SHP77 treated with DMSO at 0.1 percent for 48 hours (cell line): ENCODE measurements at regions not wholly inside any gene's neighbourhood (a gene's known extent, or its start where the extent isn't known, plus 50 kb on each side); places are given as distances from the start of the nearest gene placed in this dataset.

Source experiments
- DNase-seq: peaks from one replicate; lab custom pipeline; 2025; lab: John Stamatoyannopoulos, UW

DNA sequence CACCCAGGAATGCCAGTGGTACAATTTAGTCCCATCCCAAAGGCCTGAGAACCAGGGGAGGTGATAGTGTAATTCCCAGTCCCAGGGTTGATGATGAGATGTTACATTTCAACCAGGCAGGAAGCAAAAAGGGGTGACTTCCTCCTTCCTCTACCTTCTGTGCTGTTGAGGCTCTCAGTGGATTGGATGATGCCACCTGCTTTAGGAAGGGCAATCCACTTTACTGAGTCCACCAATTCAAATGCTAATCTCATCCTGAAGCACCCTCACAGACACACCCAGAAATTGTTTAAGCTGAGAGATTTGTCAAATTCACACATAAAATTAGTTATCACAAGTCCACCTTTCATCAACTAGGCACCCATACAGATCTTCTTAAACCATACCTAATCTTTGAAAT lies 418.5 kb upstream of the GOLIM4 start:
- DNase-seq: no peak

DNA sequence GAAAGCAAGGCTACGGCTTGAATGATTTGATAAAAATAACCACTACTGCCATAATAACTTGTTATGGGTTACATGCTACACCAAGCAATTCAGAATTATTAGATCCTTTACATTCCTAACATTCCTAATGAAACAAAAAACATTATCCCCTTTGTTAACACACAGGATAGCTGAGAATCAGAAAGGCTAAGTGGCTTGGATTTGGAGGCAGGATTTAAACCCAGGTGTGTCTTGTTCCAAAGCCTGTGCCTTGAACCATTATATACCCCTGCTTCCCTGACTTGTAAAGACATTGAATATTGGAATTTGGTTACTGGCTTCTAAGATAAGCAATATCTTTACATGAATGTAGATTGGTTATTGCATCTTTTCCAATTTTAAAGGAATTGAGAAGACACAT lies 417.1 kb upstream of the GOLIM4 start:
- DNase-seq: no peak

DNA sequence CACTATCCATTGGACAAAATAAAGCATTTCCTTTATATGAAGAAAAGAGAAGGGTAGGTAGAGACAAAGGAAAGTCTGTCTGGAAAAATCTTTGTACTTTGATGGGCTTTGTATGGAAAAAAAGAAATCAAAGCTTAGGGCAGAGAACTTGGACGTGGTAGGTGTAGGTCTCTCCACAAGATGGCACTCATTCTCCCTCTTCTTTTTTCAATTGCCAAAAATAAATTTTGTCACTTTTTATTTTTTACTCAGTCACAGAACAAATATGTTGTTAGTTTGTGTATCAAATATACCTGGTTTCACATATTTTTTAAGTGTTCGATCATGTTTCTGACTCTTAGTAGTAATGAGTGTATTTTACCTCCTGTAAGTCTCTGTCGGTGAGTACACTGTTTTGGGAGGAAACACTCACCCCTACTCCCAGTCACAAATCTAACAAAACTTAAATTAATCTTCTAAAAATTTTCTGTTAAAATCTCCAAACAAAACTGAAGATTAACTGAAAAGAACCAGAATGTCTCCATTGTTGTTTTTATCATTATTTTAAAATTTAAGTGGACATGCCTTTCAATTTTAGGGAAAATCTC lies 415.8 kb upstream of the GOLIM4 start:
- no peak for DNase-seq

DNA sequence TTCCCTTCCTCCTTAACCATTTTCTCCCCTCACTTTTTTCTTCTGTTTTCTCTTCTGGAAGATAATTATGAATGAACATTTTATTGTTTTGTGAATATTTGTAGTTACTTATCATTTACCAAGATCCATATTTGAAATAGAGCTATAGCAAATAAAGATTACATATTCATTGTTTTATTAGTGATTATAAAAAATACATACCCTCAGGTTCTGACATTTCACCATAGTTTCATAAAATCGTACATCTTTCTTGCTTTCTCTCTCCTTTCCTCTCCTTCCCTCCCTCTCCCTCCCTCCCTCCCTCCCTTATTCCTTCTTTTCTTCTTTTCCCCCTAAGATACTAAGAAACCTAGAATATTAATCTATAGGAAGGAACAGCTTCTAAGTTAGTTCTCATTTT lies 410.9 kb upstream of the GOLIM4 start:
- DNase-seq: no peak

DNA sequence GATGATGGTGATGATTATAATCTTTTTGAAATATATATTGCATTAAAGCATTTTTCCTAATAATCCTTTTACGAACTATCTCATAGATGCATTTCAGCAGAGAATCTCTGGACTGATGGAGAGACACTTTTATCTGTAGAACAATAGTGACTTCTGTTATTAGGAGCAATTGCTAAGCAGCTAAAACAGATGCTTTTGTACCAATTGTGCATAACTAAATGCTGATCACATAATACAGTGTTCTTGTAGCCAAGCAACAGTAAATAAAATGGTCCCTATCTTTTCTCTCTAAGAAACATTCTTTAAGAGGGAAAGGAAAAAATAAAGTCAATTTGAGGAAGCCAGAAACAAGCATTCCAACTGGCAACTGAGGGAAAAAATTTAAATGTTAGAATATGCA lies 405.8 kb upstream of the GOLIM4 start:
- no peak for DNase-seq

DNA sequence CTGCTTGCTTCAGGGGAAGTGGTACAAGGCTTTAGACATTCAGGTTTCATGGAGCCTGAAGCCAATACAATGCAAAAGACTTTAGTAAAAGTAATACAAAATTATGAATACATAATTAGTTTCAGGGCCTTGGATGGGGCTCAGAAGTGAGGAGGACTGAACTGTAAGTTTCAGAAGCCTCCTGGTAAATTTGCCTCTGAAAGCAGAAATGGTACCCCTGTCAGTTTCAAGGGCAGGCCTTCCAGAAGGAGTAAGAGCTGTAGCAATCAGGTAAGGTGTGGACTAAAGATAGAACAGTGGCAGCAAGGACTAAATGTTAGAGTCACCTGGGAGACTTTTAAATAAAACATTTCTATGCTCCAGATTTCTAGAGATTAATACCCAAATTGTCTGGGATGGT lies 402.5 kb upstream of the GOLIM4 start:
- DNase-seq: no peak

DNA sequence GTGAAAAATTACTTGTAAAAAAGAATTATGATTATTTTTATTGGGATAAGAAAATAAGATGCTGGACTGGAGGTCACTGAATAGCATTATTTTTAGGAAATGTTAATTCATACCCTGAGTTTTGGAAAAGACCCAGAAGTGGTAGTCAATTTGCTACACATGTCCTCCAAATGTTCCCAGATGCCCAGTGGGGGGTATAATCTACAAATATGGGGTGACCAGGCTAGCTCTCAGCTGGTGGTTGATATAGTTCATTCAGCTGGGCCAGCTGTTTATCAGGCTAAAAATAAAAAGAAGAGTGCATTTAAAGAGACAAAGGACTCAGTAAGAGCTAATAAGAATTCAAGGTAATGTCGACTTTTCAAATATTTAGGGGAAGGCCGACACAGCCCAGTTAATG lies 402.0 kb upstream of the GOLIM4 start:
- no peak for DNase-seq

DNA sequence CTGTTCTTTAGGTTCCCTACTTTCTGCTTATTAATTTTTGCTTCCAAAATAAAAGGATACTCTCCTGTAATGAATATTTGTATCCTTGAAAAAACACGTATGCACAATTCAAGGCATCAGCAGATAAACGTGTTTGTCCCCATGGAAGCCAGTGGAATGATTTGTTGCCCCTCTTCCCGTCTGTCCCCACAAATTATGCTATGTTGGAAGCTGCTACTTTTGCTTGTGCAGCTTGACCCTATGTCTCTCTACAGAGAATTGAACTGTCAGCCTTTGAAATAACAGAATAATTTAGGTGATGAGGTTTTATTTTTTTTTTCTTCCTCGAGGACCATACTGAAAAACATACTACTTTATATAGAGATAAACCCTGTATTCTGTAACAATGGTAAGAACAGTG lies 401.5 kb upstream of the GOLIM4 start:
- no peak for DNase-seq

DNA sequence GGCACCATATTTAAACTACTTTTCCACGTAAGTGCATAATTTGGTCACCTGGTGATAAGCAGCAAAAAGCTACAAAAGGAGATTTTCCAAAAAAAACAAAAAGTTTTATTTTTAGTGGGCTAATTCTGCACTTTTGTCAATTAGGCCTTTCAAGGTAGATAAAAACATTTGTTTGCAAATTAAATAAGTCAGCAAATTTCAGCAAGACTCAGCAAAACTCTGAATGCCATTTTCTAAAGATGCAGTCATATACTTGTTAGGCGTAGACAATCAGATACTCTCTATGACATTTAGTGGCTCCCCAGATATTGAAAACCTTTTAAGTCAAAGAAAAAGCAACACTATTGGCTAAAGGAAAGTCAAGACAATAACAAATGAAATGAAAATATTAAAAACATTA lies 400.2 kb upstream of the GOLIM4 start:
- no peak for DNase-seq

DNA sequence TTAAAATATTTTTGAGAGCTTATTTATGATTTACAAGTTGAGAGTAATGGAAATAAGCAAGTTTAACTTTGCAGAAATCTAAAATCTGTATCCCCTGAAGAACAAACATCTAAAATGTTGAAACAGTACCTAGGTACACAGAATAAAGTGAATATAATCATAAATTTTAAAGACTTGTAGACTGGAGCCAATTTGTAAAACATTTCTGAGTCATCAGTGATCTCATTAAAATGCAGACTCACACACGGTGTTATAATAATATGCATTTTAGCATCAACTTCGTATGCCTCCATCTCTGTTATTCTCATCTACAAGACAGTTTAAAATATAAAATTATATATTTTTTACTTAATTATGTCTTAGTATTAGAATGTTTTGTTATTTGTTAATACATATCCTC lies 399.5 kb upstream of the GOLIM4 start:
- DNase-seq: no peak

DNA sequence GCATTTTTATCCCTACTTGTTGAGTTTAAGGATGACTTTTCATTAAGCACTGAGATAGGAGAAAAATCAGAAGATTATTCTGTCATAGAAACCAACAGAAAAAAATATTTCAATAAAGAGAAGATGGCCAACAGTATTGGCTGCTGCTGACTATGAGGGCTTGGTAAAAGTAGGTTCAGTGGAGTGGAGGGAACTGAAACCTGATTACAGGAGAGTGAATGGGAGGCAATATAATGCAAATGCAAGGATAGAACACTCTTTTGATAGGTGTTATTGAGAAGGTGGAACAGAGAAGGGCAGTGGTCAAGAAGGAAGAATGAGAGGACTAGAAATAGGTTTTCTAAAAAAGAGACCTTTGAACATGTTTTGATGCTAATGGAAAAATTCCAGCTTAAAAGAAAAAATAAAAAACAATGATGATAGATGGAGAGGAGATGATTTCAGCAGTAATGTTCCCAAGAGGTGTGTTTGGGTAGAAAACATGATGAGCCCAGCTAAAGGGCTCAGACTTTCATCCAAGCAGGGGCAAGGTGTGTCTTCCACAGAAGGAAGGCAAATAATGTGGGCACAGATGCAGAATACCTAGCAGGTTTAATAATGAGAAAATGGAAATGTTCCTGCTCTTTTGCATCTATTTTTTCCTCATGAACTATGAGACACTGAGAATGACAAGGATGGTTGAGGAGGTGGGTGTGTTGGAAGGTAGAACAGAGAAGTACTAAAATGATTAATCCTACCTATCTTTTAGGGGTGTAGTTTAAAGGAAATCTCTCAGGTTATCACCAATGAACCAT lies 397.9 kb upstream of the GOLIM4 start:
- DNase-seq: no peak

DNA sequence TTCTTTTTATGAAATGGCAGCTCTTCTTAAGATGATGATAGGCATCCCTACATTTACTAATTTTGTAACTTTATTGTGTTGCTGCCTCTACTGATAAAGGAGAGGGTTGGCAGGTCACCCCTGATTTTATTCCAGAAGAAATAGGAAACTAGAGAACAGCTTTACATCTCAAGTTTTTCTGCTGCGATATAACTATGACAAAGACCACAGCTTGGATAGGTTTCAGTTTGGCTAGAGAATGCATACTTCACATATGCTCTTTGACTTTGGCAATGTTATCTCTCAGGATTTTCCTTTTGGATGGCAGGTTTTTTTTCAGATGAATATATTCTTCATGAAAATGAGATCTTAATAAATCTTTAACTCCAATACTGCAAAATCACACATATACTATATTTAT lies 395.3 kb upstream of the GOLIM4 start:
- no peak for DNase-seq

DNA sequence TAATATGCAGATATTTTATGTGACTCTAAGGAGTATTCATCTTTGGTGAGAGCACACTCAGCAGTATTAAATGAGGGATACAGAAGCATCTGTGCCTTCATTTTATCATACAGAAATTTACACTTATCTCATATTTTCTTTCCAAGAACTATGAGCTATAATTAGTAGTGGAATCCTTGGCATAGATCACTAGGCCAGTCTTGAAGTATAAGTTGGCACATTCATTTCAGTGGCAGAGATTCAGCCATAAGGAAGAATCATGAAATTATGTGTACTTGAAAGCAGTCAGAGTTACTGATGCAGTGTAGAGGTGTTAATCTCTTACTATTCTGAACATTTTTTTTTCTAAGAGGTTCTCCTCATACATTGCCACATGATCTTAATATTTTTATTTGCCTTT lies 393.6 kb upstream of the GOLIM4 start:
- no peak for DNase-seq

DNA sequence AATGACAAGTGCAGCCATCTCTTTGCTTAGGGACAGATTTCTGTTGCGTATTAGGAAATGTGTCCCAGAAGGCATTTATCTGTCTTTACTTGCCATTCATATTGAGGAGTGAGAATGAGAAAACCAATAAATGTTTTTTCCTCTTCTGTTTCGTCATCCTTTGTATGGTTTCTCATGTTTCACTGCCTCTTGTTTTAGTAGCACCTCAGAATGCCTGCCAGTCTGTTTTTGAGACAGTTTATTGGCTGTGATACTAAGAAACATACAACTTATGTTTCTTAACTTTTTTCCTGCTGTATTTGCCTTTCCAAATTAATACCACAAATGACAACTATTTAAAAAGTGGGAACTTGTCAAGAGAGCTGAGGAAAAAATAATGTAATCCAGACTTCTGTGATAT lies 390.2 kb upstream of the GOLIM4 start:
- DNase-seq: no peak

DNA sequence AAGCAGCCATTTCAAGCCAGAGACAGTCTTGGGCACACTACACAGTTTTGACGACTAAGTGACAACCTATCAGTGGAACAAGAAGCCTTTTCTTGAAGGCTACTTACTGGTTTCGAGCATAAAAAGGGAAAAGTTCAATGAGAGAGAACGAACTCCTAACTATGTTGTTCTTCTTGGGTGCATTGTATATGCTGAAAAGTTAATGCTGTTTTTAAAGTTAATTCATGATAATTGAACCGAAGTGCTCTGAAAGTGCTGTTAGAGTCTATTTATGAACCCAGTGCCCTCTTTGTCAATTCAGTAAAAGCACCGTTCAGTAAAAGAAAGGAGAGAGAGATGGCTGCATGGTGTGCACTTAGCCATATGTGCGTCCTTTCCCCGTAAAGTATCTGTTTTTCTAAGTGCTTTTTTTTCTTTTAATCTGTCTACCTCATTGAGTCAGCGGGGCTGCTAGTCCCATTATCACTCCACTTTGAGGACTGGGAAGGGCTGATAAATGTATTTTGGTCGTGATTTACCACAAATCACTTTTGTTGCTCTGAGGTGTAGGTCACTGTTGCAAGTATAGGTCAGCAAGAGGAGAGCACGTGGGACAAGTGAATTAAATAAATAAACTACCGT lies 380.7 kb upstream of the GOLIM4 start:
- DNase-seq: no peak

DNA sequence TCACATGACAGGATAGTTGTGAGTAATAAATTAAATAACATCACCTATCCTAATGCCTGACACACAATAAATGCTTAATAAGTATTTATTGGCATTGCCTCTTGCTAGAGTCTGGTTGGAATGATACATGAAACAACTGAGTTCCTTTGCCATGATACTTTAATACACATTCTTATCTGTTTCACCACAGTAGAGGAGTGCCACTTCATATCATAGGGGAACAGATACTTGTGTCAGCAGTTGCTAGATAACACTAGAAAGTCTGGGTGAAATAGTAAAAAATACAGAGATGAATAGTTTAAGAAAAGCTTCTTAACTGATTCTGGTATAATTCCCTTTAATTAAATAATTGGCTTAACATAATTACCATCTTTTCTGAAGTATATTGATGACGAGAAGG lies 380.0 kb upstream of the GOLIM4 start:
- DNase-seq: no peak

DNA sequence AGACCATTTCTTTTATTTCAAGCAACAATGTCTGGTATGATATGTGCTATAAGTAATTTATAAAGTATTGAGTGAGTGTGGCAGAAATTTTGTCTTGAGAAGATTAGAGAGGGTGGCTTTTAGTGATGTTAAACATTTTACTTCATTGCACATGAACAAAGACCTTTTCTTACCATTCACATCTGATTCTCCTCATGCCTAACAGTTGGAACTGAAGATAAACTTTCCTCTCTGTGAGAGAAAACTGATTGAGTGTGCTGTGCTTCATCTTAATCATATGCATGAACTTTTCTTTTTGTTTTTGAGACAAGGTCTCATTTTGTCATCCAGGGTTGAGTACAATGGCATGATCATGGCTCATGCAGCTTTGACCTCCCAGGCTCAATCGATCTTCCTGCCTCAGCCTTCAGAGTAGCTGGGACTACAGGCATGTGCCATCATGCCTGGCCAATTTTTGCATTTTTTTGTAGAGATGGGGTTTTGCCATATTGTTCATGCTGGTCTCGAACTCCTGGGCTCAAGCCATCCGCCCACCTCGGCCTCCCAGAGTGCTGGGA lies 377.7 kb upstream of the GOLIM4 start:
- no peak for DNase-seq

DNA sequence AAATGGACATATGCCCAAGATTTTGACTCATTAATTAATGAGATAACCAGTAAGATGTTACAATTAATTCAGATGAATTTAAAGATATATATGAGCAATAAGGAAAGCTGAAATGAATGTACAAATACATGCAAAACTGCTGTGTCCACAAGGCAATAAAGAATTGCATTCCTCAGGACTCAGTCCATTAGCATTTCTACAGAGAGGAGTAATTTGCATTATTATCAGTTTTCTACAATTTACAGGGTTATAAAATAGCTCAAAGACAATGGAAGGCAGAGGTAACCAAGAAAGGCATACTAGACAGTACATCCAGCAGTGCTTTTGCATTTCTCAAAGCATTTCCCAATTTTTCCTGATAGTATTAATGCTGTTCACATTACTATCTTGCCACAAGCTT lies 377.1 kb upstream of the GOLIM4 start:
- no peak for DNase-seq

DNA sequence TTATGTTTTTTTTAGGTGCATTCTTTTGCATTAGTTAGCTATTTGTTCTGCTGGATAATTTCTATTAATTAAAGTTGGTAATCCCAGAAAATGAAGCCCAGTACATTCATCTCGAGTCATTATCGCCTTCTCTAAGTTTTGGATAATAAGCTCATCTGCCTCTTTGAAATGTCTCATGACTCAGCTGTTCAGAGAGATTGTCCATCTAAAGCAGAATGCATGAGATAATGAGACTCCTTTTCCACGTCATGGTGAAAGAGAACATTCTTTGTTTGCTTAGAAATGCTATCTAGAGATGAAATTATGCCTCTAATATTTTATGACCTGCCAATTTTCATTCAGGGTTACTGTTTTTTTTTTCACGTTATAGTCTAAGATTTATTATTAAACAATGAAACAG lies 374.7 kb upstream of the GOLIM4 start:
- no peak for DNase-seq

DNA sequence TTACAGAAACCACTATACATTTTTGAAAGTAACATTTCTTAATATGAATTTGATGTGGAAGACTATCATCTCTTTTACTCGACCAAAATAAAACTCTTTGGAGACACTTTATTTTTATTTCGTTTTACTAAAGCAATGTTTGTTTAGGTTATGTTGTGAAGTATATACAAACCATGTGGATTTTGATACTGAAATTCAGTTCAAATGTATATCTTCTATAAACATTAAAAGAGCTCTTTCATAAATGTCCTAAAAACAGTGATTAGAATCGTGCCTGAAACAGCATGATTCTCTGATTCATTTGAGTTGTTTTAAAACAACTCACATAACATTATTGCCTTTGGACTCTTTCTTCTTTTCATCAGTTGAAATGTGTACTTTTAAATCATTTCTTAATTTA lies 373.7 kb upstream of the GOLIM4 start:
- no peak for DNase-seq

DNA sequence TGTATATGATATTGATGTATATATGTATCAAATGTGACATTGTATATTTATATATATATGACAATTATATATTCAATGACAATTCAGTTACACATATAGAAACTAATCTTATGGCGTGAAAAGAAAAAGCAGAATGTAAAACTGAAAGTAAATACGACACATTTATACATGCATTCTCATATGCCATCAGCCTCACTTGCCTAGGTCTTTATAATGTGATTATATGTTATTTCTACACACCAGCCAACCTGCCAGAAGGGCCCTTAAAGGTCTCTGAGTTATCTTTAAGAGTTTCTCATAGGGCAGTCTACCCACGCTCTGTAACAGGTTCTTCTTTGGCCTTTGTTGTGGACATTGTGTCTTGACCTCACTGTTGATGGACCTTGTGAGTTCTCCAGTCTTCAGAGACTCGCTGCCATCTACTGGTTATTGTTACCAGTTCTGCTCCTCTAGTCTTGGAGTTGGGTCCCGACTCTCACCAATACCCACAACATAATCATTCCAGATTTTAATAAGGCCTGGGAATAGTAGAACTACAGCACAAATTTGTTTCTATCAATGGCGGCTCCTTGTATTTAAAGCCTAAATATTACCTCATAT lies 371.5 kb upstream of the GOLIM4 start:
- DNase-seq: peak; percentile 25

DNA sequence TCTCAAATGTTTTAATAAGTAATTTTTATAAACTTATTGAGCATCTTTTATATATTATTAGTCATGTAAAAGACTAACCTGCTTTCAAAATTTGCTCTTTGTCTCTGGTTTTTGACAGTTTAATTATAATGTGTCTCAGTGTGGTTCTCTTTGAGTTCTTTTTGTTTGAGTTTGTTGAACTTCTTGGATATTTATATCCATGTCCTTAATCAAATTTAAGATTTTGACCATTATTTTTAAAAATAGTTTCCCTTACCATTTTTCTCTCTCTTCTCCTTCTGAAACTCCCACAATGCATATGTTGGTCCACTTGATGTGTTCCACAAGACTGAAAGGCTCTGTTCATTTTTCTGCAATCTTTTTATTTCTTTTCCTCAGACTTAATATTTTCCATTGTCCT lies 366.1 kb upstream of the GOLIM4 start:
- DNase-seq: no peak

DNA sequence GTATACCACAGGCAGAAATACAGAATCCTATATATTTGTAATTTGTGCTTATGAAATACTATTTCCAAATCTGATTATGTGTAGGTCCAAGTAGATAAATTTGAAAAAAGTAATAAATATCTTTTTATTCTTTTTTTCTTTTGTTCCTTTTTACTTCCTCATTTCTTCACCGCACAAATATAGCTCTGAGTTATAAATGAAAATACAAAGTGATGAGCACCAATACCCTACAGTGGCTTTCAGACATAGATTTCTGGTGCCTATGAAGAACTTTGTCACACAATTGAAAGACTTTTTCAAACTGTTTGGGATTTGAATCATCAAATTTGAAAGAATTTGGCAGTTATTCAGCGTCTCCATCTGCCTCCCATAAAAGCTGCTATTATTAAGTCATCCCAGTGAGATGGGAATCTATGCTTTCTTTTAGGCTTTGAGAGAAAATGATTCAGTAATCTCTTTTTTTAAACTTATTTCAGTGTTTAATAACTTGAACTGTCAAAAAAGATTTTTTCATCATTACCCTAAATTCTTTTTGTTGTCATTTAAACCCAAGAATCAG lies 363.6 kb upstream of the GOLIM4 start:
- no peak for DNase-seq
